ENCODE measurements at regions not wholly inside any gene's neighbourhood (a gene's known extent, or its start where the extent isn't known, plus 50 kb on each side); places are given as distances from the start of the nearest gene placed in this dataset.

GRCh38 chr13:107144432-107144831 lies 576.5 kb upstream of the ARGLU1 start:
- Mint-ChIP-seq H3K4me1 (ENCODE audit: low read depth) (no peaks in the 10 kb centered on the region), H3K27me3 (ENCODE audit: low read depth) (no peaks in the 10 kb centered on the region), H3K36me3 (ENCODE audit: low read depth) (no peaks in the 10 kb centered on the region), H3K4me3 (no peak overlapping the region), H3K9me3 (ENCODE audit: insufficient read depth) (no peaks in the 10 kb centered on the region), H3K27ac (no peak overlapping the region)
- CTCF ChIA-PET, result interaction anchor here (1.4 kb wide), 1 partner anchor 18 kb away, joined by 3 read pairs; no protein-coding TSS in a partner anchor
- ATAC-seq (no peak), DNase-seq (no peak)
- POLR2A ChIA-PET, result no interaction called here

- Mint-ChIP-seq H3K9me3 (ENCODE audit: insufficient read depth) (no peaks in the 10 kb centered on the region), H3K36me3 (ENCODE audit: low read depth) (no peaks in the 10 kb centered on the region), H3K4me3 (no peak overlapping the region), H3K4me1 (ENCODE audit: low read depth) (no peaks in the 10 kb centered on the region), H3K27me3 (ENCODE audit: low read depth) (no peaks in the 10 kb centered on the region), H3K27ac (no peak overlapping the region)
- CTCF ChIA-PET, result no interaction called here
- POLR2A ChIA-PET, result no interaction called here
- DNase-seq (no peak), ATAC-seq (no peak)
These were observed 573.8 kb upstream of the ARGLU1 start for GRCh38 chr13:107141767-107142166.

- H3K27me3 Mint-ChIP-seq (ENCODE audit: low read depth), result no peaks in the 10 kb centered on the region
- H3K27ac Mint-ChIP-seq, result no peak overlapping the region
- no peak overlapping the region for H3K4me3 Mint-ChIP-seq
- peaks cover 1% of the 10 kb centered on the region for H3K9me3 Mint-ChIP-seq (ENCODE audit: insufficient read depth)
- H3K36me3 Mint-ChIP-seq (ENCODE audit: low read depth), result no peaks in the 10 kb centered on the region
- H3K4me1 Mint-ChIP-seq (ENCODE audit: low read depth), result no peaks in the 10 kb centered on the region
- no peak for ATAC-seq
- CTCF ChIA-PET, result no interaction called here
- POLR2A ChIA-PET, result no interaction called here
- DNase-seq, result no peak
These were observed 571.1 kb upstream of the ARGLU1 start for GRCh38 chr13:107139006-107139405.

- no peak for DNase-seq
- Mint-ChIP-seq H3K4me1 (ENCODE audit: low read depth) (no peaks in the 10 kb centered on the region), H3K27me3 (ENCODE audit: low read depth) (no peaks in the 10 kb centered on the region), H3K4me3 (no peak overlapping the region), H3K27ac (no peak overlapping the region), H3K36me3 (ENCODE audit: low read depth) (no peaks in the 10 kb centered on the region), H3K9me3 (ENCODE audit: insufficient read depth) (peaks cover 3% of the 10 kb centered on the region)
- ChIA-PET POLR2A (no interaction called here), CTCF (no interaction called here)
- ATAC-seq, result no peak
These were observed 570.5 kb upstream of the ARGLU1 start for GRCh38 chr13:107138486-107138885.

GRCh38 chr13:107133950-107134349 lies 566.0 kb upstream of the ARGLU1 start:
- POLR2A ChIA-PET, result no interaction called here
- no peak overlapping the region for H3K27ac Mint-ChIP-seq
- no peak for DNase-seq
- ATAC-seq, result no peak
- CTCF ChIA-PET, result no interaction called here
- H3K4me1 Mint-ChIP-seq (ENCODE audit: low read depth), result no peaks in the 10 kb centered on the region
- H3K27me3 Mint-ChIP-seq (ENCODE audit: low read depth), result no peaks in the 10 kb centered on the region
- H3K4me3 Mint-ChIP-seq, result no peak overlapping the region
- peaks cover 3% of the 10 kb centered on the region for H3K9me3 Mint-ChIP-seq (ENCODE audit: insufficient read depth)
- no peaks in the 10 kb centered on the region for H3K36me3 Mint-ChIP-seq (ENCODE audit: low read depth)

- Mint-ChIP-seq H3K27ac (no peak overlapping the region), H3K27me3 (ENCODE audit: low read depth) (no peaks in the 10 kb centered on the region), H3K36me3 (ENCODE audit: low read depth) (no peaks in the 10 kb centered on the region), H3K4me1 (ENCODE audit: low read depth) (no peaks in the 10 kb centered on the region), H3K4me3 (no peak overlapping the region), H3K9me3 (ENCODE audit: insufficient read depth) (peaks cover 3% of the 10 kb centered on the region)
- ChIA-PET CTCF (no interaction called here), POLR2A (no interaction called here)
- ATAC-seq (no peak), DNase-seq (no peak)
These were observed 562.6 kb upstream of the ARGLU1 start for GRCh38 chr13:107130566-107130965.

- no peak for DNase-seq
- no peaks in the 10 kb centered on the region for H3K36me3 Mint-ChIP-seq (ENCODE audit: low read depth)
- H3K27ac Mint-ChIP-seq, result no peak overlapping the region
- no peaks in the 10 kb centered on the region for H3K4me1 Mint-ChIP-seq (ENCODE audit: low read depth)
- ChIA-PET CTCF (no interaction called here), POLR2A (no interaction called here)
- no peak for ATAC-seq
- no peak overlapping the region for H3K4me3 Mint-ChIP-seq
- H3K27me3 Mint-ChIP-seq (ENCODE audit: low read depth), result no peaks in the 10 kb centered on the region
- no peaks in the 10 kb centered on the region for H3K9me3 Mint-ChIP-seq (ENCODE audit: insufficient read depth)
These were observed 556.8 kb upstream of the ARGLU1 start for GRCh38 chr13:107124730-107125129.

GRCh38 chr13:107124129-107124718 lies 556.3 kb upstream of the ARGLU1 start:
- Mint-ChIP-seq H3K27ac (no peak overlapping the region), H3K27me3 (ENCODE audit: low read depth) (no peaks in the 10 kb centered on the region), H3K4me1 (ENCODE audit: low read depth) (no peaks in the 10 kb centered on the region), H3K4me3 (no peak overlapping the region), H3K9me3 (ENCODE audit: insufficient read depth) (no peaks in the 10 kb centered on the region), H3K36me3 (ENCODE audit: low read depth) (no peaks in the 10 kb centered on the region)
- ATAC-seq (no peak), DNase-seq (no peak)
- ChIA-PET POLR2A (no interaction called here), CTCF (no interaction called here)

- Mint-ChIP-seq H3K4me1 (ENCODE audit: low read depth) (no peaks in the 10 kb centered on the region), H3K36me3 (ENCODE audit: low read depth) (no peaks in the 10 kb centered on the region), H3K27me3 (ENCODE audit: low read depth) (no peaks in the 10 kb centered on the region), H3K4me3 (no peak overlapping the region), H3K9me3 (ENCODE audit: insufficient read depth) (no peaks in the 10 kb centered on the region), H3K27ac (no peak overlapping the region)
- ChIA-PET POLR2A (no interaction called here), CTCF (no interaction called here)
- DNase-seq, result no peak
- no peak for ATAC-seq
These were observed 553.9 kb upstream of the ARGLU1 start for GRCh38 chr13:107121793-107122192.

- Mint-ChIP-seq H3K27ac (no peak overlapping the region), H3K27me3 (ENCODE audit: low read depth) (no peaks in the 10 kb centered on the region), H3K36me3 (ENCODE audit: low read depth) (no peaks in the 10 kb centered on the region), H3K4me3 (no peak overlapping the region), H3K4me1 (ENCODE audit: low read depth) (no peaks in the 10 kb centered on the region), H3K9me3 (ENCODE audit: insufficient read depth) (no peaks in the 10 kb centered on the region)
- no peak for ATAC-seq
- POLR2A ChIA-PET, result no interaction called here
- no peak for DNase-seq
- CTCF ChIA-PET, result no interaction called here
These were observed 552.3 kb upstream of the ARGLU1 start for GRCh38 chr13:107119989-107120881.

- ChIA-PET POLR2A (no interaction called here), CTCF (no interaction called here)
- ATAC-seq, result no peak
These were observed 550.6 kb upstream of the ARGLU1 start for GRCh38 chr13:107118506-107118905.

GRCh38 chr13:107117327-107118012 lies 549.5 kb upstream of the ARGLU1 start:
- Mint-ChIP-seq H3K27ac (no peak overlapping the region), H3K9me3 (ENCODE audit: insufficient read depth) (no peaks in the 10 kb centered on the region), H3K4me3 (no peak overlapping the region), H3K4me1 (ENCODE audit: low read depth) (no peaks in the 10 kb centered on the region), H3K36me3 (ENCODE audit: low read depth) (no peaks in the 10 kb centered on the region), H3K27me3 (ENCODE audit: low read depth) (no peaks in the 10 kb centered on the region)
- ChIA-PET CTCF (no interaction called here), POLR2A (no interaction called here)
- no peak for ATAC-seq
- no peak for DNase-seq

More at GRCh38 chr13:107118506-107118905, 550.6 kb upstream of the ARGLU1 start:
- Mint-ChIP-seq H3K36me3 (ENCODE audit: low read depth) (no peaks in the 10 kb centered on the region), H3K9me3 (ENCODE audit: insufficient read depth) (no peaks in the 10 kb centered on the region), H3K27ac (no peak overlapping the region), H3K4me3 (no peak overlapping the region), H3K4me1 (ENCODE audit: low read depth) (no peaks in the 10 kb centered on the region), H3K27me3 (ENCODE audit: low read depth) (no peaks in the 10 kb centered on the region)
- DNase-seq, result no peak
